Coronary artery (tissue), 2 donors: ENCODE measurements at regions not wholly inside any gene's neighbourhood (a gene's known extent, or its start where the extent isn't known, plus 50 kb on each side); places are given as distances from the start of the nearest gene placed in this dataset.

ENCODE experiments used
- DNase-seq: peaks from one replicate; pipeline ENCODE4 v3.0.0-alpha.2; 2017; ENCODE audit warnings: low spot score
- H3K27ac ChIP-seq, 2 donors: fragments of 200-600 bp; sonication (generic); one replicate each; pipeline ENCODE4 v1.5.1; 2016 to 2019
- H3K4me3 ChIP-seq: fragments of 200-600 bp; sonication (generic); 2 replicates; pipeline ENCODE4 v1.5.1; 2016; ENCODE audit warnings: mild to moderate bottlenecking, moderate library complexity
- CTCF ChIP-seq: fragments of 200-600 bp; sonication (generic); IDR thresholded peaks from one replicate; pipeline ENCODE4 v1.5.1; 2019; ENCODE audit warnings: antibody characterized with exemption

- H3K4me3 ChIP-seq: no peak overlapping the region
- no peak for DNase-seq
- no peak for TF ChIP-seq CTCF
- no peak overlapping the region for H3K27ac ChIP-seq
Measured at GRCh38 chr3:64359735-64360134, 134.5 kb upstream of the PRICKLE2 start.

- no peak overlapping the region for H3K27ac ChIP-seq
- H3K4me3 ChIP-seq: no peak overlapping the region
- TF ChIP-seq CTCF: no peak
- no peak for DNase-seq
Measured at GRCh38 chr3:64358853-64359252, 133.6 kb upstream of the PRICKLE2 start.

GRCh38 chr3:64358176-64358575, 132.9 kb upstream of the PRICKLE2 start:
- TF ChIP-seq CTCF: no peak
- Histone ChIP-seq H3K4me3 (no peak overlapping the region), H3K27ac (no peak overlapping the region)
- no peak for DNase-seq

DNA sequence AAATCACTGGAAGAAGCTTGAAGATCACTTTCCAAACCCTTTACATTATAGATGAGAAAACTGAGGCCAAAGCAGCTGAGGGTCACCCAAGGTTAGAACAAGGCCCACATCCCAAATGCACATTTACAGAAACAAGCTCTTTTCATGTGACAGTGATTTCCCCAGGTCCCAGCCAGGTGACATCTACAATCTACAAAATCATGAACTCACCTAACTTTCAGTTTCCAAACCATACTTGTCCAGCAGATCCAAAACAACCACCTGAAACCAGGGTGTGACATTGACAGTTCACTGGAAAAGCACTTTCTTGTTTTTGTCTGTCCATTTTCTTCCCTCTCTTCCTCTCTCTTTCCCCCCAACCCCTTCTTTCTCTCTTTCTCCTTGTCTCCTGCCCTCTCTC, 132.2 kb upstream of the PRICKLE2 start:
- H3K27ac ChIP-seq: no peak overlapping the region
- no peak overlapping the region for H3K4me3 ChIP-seq
- TF ChIP-seq CTCF: no peak
- no peak for DNase-seq

- no peak for TF ChIP-seq CTCF
- peak overlapping the region in 1 of 2 donors; percentile 49 for H3K27ac ChIP-seq
- H3K4me3 ChIP-seq: peak overlapping the region; percentile 18
- no peak for DNase-seq
Measured at GRCh38 chr3:64355401-64355807, 130.1 kb upstream of the PRICKLE2 start.

GRCh38 chr3:64354956-64355355, 129.7 kb upstream of the PRICKLE2 start:
- Histone ChIP-seq H3K27ac (peak overlapping the region in 1 of 2 donors; percentile 49), H3K4me3 (peak overlapping the region; percentile 18)
- TF ChIP-seq CTCF: no peak
- no peak for DNase-seq

DNA sequence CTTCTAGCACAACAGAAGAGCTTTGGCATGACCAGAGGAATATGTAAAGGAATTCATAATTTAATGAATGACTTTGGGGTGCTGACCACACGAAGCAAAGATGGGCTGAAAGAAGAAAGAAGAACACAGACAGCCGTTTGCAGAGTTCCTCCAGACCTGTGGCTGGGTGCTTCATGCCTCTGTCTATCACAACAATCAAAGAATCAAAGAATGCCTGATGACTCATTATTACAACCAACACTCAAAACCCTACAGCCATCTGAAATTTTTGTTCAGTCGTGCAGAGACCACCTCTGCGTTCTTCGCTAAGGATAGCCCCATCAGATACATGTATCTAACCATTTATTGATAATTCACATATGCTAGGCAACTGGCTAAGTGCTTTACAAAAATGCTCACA, 129.0 kb upstream of the PRICKLE2 start:
- Histone ChIP-seq H3K4me3 (no peak overlapping the region), H3K27ac (peak overlapping the region in 1 of 2 donors; percentile 49)
- DNase-seq: no peak
- TF ChIP-seq CTCF: no peak
